Activated CD4-positive, alpha-beta T cell treated with anti-CD3 and anti-CD28 coated beads, Interleukin-2, amount 10 ng/mL, durations not matched to agents 24 days and 14 days (primary cell): ENCODE measurements at regions not wholly inside any gene's neighbourhood (a gene's known extent, or its start where the extent isn't known, plus 50 kb on each side); places are given as distances from the start of the nearest gene placed in this dataset.
"Not testable (repeated sequence)": the region's sequence is repeated elsewhere in the genome, so short reads cannot be mapped to it uniquely, and the experiment has no call there.

Experiments
- DNase-seq: peaks from one replicate; pipeline ENCODE4 v3.0.0; 2022
- H3K27ac Mint-ChIP-seq: one replicate; pipeline ENCODE4 v1.8.0; 2022; ENCODE audit warnings: mild to moderate bottlenecking, mixed read lengths
- H3K27me3 Mint-ChIP-seq: one replicate; pipeline ENCODE4 v1.8.0; 2022; ENCODE audit warnings: mixed read lengths
- H3K36me3 Mint-ChIP-seq: one replicate; pipeline ENCODE4 v1.8.0; 2022; ENCODE audit warnings: low read depth, mild to moderate bottlenecking, mixed read lengths
- H3K4me1 Mint-ChIP-seq: one replicate; pipeline ENCODE4 v1.8.0; 2021; ENCODE audit warnings: mixed read lengths
- H3K4me3 Mint-ChIP-seq: one replicate; pipeline ENCODE4 v1.8.0; 2022; ENCODE audit warnings: mild to moderate bottlenecking, moderate library complexity, mixed read lengths
- H3K9me3 Mint-ChIP-seq: one replicate; pipeline ENCODE4 v1.8.0; 2021; ENCODE audit warnings: mixed read lengths
- intact Hi-C: fragments of 100-400 bp; cut with micrococcal nuclease; formaldehyde crosslinking; loops from one replicate; pipeline ENCODE4 v1.15.1; 2023

DNA sequence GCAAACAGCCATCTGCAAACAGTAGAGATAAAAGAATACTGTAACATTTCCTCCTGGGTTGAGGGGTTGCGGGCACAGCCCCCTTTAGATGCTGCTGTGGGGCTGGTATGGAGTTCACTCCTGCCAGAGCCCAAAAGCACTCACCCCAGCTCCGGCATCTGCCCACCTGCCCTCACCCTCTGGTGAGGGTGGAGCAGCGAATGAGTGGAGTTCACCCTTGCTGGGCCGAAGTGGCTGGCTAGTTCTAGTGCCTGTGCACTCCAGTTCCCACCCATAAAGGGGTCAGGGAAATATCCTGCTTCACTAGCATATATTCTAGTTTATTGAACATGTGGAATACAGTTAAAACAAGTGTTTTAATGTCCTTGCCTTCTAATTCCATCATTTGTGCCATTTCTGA, 209.7 kb upstream of the SGO1 start:
- Mint-ChIP-seq H3K4me1 (no peaks in the 10 kb centered on the region), H3K4me3 (no peak overlapping the region)

GRCh38 chr3:20394243-20394642, 208.2 kb upstream of the SGO1 start:
- no peaks in the 10 kb centered on the region for H3K36me3 Mint-ChIP-seq
- H3K9me3 Mint-ChIP-seq, result no peaks in the 10 kb centered on the region
- H3K27ac Mint-ChIP-seq, result no peak overlapping the region
- no peak for DNase-seq
- H3K27me3 Mint-ChIP-seq, result no peaks in the 10 kb centered on the region
- no peaks in the 10 kb centered on the region for H3K4me1 Mint-ChIP-seq
- intact Hi-C loops, result no loop called here
- H3K4me3 Mint-ChIP-seq, result no peak overlapping the region

More for the DNA sequence above, 209.7 kb upstream of the SGO1 start:
- Mint-ChIP-seq H3K36me3 (no peaks in the 10 kb centered on the region), H3K9me3 (no peaks in the 10 kb centered on the region), H3K27ac (no peak overlapping the region), H3K27me3 (no peaks in the 10 kb centered on the region)
- intact Hi-C loops, result no loop called here
- DNase-seq, result no peak

- H3K27me3 Mint-ChIP-seq, result no peaks in the 10 kb centered on the region
- no peaks in the 10 kb centered on the region for H3K36me3 Mint-ChIP-seq
- no peaks in the 10 kb centered on the region for H3K9me3 Mint-ChIP-seq
- intact Hi-C loops, result no loop called here
- no peak overlapping the region for H3K4me3 Mint-ChIP-seq
- DNase-seq, result no peak
- no peaks in the 10 kb centered on the region for H3K4me1 Mint-ChIP-seq
- no peak overlapping the region for H3K27ac Mint-ChIP-seq
Observed at GRCh38 chr3:20391644-20392043, 205.6 kb upstream of the SGO1 start.

- no peak for DNase-seq
- H3K9me3 Mint-ChIP-seq, result no peaks in the 10 kb centered on the region
Observed at GRCh38 chr3:20388971-20389370, 203.0 kb upstream of the SGO1 start.

GRCh38 chr3:20380295-20380694, 194.3 kb upstream of the SGO1 start:
- Mint-ChIP-seq H3K36me3 (no peaks in the 10 kb centered on the region), H3K9me3 (no peaks in the 10 kb centered on the region), H3K4me1 (no peaks in the 10 kb centered on the region), H3K27ac (no peak overlapping the region), H3K27me3 (no peaks in the 10 kb centered on the region), H3K4me3 (no peak overlapping the region)
- intact Hi-C loops, result no loop called here
- DNase-seq, result no peak

More at GRCh38 chr3:20388971-20389370, 203.0 kb upstream of the SGO1 start:
- Mint-ChIP-seq H3K36me3 (no peaks in the 10 kb centered on the region), H3K27me3 (no peaks in the 10 kb centered on the region), H3K4me1 (no peaks in the 10 kb centered on the region), H3K27ac (no peak overlapping the region), H3K4me3 (no peak overlapping the region)
- intact Hi-C loops, result no loop called here

GRCh38 chr3:20378315-20378714, 192.3 kb upstream of the SGO1 start:
- no peaks in the 10 kb centered on the region for H3K27me3 Mint-ChIP-seq
- no peak overlapping the region for H3K4me3 Mint-ChIP-seq
- no peaks in the 10 kb centered on the region for H3K36me3 Mint-ChIP-seq
- H3K9me3 Mint-ChIP-seq, result no peaks in the 10 kb centered on the region
- no peaks in the 10 kb centered on the region for H3K4me1 Mint-ChIP-seq
- DNase-seq, result no peak
- intact Hi-C loops, result no loop called here
- no peak overlapping the region for H3K27ac Mint-ChIP-seq

GRCh38 chr3:20376665-20377217, 190.7 kb upstream of the SGO1 start:
- no peaks in the 10 kb centered on the region for H3K27me3 Mint-ChIP-seq
- intact Hi-C loops, result no loop called here
- H3K4me3 Mint-ChIP-seq, result no peak overlapping the region
- no peaks in the 10 kb centered on the region for H3K36me3 Mint-ChIP-seq
- no peaks in the 10 kb centered on the region for H3K4me1 Mint-ChIP-seq
- no peaks in the 10 kb centered on the region for H3K9me3 Mint-ChIP-seq
- no peak for DNase-seq
- no peak overlapping the region for H3K27ac Mint-ChIP-seq

DNA sequence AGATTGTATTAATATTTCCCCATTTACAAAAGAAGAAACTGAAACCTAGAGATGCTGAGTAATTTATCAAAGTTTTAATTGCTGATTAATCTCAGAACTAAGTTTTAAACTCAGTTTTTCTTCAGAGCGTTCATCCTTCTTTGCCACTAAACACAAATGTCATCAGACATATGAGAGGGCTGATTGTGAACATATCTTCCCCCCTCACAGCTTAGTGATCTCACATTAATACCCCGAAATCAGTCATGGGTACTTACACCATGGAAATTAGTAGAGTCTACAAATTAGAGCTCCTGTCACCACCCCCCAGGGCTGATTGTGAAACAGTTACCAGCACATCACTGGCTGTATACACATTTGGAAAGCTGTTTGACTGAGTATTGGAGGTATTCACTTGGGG, 189.3 kb upstream of the SGO1 start:
- Mint-ChIP-seq H3K27me3 (no peaks in the 10 kb centered on the region), H3K4me1 (no peaks in the 10 kb centered on the region), H3K27ac (no peak overlapping the region), H3K9me3 (no peaks in the 10 kb centered on the region), H3K4me3 (no peak overlapping the region), H3K36me3 (no peaks in the 10 kb centered on the region)
- intact Hi-C loops, result no loop called here
- DNase-seq, result no peak

- DNase-seq, H3K27me3 Mint-ChIP-seq, H3K27ac Mint-ChIP-seq, H3K9me3 Mint-ChIP-seq, H3K4me1 Mint-ChIP-seq, H3K4me3 Mint-ChIP-seq, intact Hi-C loops, H3K36me3 Mint-ChIP-seq: not testable (repeated sequence)
Observed at GRCh38 chr3:20370273-20371063, 184.5 kb upstream of the SGO1 start.

- intact Hi-C loops, result no loop called here
- no peaks in the 10 kb centered on the region for H3K27me3 Mint-ChIP-seq
- no peaks in the 10 kb centered on the region for H3K4me1 Mint-ChIP-seq
- no peak for DNase-seq
- H3K36me3 Mint-ChIP-seq, result no peaks in the 10 kb centered on the region
- no peak overlapping the region for H3K27ac Mint-ChIP-seq
- no peak overlapping the region for H3K4me3 Mint-ChIP-seq
- H3K9me3 Mint-ChIP-seq, result peaks cover 7% of the 10 kb centered on the region
Observed at GRCh38 chr3:20361000-20361399, 175.0 kb upstream of the SGO1 start.

DNA sequence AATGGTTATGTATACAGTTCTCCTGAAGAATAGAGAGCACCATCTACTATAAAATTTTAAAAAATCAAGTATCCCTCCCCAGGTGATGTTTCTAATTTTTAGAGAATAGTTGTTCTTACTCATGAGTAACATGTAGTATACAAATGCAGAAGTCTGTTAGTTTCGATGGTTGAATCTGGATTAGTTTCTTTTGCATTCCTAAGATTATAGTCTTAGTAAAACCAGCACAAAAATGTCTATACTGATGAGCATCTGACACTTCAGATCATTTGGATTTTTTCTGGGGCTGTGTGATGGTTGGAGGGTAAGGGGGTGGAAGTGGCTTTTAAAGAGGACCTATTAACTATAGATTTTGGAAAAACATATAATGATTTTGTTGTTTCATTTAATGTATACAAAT, 167.3 kb upstream of the SGO1 start:
- no peaks in the 10 kb centered on the region for H3K4me1 Mint-ChIP-seq

DNA sequence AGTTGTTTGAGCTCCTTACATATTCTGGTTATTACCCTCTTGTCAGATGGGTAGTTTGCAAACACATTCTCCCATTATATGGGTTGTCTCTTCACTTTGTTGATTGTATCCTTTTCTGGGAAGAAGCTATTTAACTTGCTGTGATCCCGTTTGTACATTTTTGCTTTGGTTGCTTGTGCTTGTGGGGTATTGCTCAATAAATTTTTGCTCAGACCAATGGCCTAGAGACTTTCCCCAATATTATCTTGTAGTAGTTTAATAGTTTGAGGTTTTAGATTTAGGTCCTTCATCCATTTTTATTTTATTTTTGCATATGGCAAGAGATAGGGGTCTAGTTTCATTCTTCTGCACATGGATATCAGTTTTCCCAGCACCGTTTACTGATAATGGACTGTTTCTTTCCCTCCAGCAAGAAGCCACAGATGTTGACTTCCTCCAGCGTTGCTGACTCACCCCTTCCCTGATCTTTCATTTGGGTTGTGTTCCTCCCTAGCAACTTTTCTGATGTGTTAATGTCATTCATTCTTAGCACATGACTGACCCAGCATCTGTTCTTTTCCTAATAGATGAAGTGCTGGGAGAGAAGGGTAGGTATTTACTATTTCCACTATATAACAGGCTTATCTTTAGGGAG, 166.7 kb upstream of the SGO1 start:
- Mint-ChIP-seq H3K36me3 (no peaks in the 10 kb centered on the region), H3K27me3 (no peaks in the 10 kb centered on the region), H3K4me1 (no peaks in the 10 kb centered on the region), H3K27ac (no peak overlapping the region), H3K9me3 (no peaks in the 10 kb centered on the region), H3K4me3 (no peak overlapping the region)
- DNase-seq, result no peak
- intact Hi-C loops, result no loop called here

More for the DNA sequence above, 167.3 kb upstream of the SGO1 start:
- no peaks in the 10 kb centered on the region for H3K9me3 Mint-ChIP-seq
- intact Hi-C loops, result no loop called here
- no peak for DNase-seq
- H3K36me3 Mint-ChIP-seq, result no peaks in the 10 kb centered on the region
- no peak overlapping the region for H3K4me3 Mint-ChIP-seq
- H3K27me3 Mint-ChIP-seq, result no peaks in the 10 kb centered on the region
- no peak overlapping the region for H3K27ac Mint-ChIP-seq

DNA sequence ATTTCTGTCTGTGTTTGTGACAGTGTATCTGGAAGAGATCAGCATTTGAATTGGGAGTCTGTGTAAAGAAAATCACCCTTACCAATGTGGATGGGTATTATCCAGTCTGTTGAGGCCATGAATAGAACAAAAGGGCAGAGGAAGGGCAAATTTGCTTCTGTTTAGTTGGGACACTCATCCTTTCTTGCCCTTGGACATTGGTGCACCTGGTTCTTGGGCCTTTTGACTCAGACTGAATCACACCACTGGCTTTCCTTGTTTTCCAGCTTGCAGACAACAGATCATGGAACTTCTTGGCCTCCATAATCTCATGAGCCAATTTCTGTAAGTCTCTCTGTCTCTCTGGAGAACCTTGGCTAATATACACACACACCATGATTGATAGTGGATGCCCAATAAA, 164.4 kb upstream of the SGO1 start:
- intact Hi-C loops, result no loop called here
- H3K27me3 Mint-ChIP-seq, result no peaks in the 10 kb centered on the region
- no peaks in the 10 kb centered on the region for H3K36me3 Mint-ChIP-seq
- H3K4me1 Mint-ChIP-seq, result no peaks in the 10 kb centered on the region
- no peak for DNase-seq
- no peak overlapping the region for H3K27ac Mint-ChIP-seq
- no peak overlapping the region for H3K4me3 Mint-ChIP-seq
- no peaks in the 10 kb centered on the region for H3K9me3 Mint-ChIP-seq

GRCh38 chr3:20346916-20347315, 160.9 kb upstream of the SGO1 start:
- Mint-ChIP-seq H3K27me3 (no peaks in the 10 kb centered on the region), H3K36me3 (no peaks in the 10 kb centered on the region), H3K4me3 (no peak overlapping the region), H3K4me1 (no peaks in the 10 kb centered on the region), H3K27ac (no peak overlapping the region), H3K9me3 (no peaks in the 10 kb centered on the region)
- intact Hi-C loops, result no loop called here
- no peak for DNase-seq
